Ascending aorta (tissue), 2 donors: ENCODE measurements at regions not wholly inside any gene's neighbourhood (a gene's known extent, or its start where the extent isn't known, plus 50 kb on each side); places are given as distances from the start of the nearest gene placed in this dataset.

ENCODE experiments used
- DNase-seq, 2 donors: peaks; one replicate each; pipeline ENCODE4 v3.0.0-alpha.2; 2019; ENCODE audit warnings: low spot score in 2 of 2
- H3K27ac ChIP-seq, 2 donors: fragments of 200-600 bp; sonication (generic); one replicate each; pipeline ENCODE4 v1.5.1; 2016 to 2017; ENCODE audit warnings: mild to moderate bottlenecking in 1 of 2
- H3K27me3 ChIP-seq: fragments of 200-600 bp; sonication (generic); one replicate; pipeline ENCODE4 v1.5.1; 2017
- H3K36me3 ChIP-seq, 2 donors: fragments of 200-600 bp; sonication (generic); one replicate each; pipeline ENCODE4 v1.5.1; 2016
- H3K4me1 ChIP-seq, 2 donors: fragments of 200-600 bp; sonication (generic); one replicate each; pipeline ENCODE4 v1.5.1; 2016 to 2017; ENCODE audit warnings: mild to moderate bottlenecking in 1 of 2
- H3K4me3 ChIP-seq, 2 donors: fragments of 200-600 bp; sonication (generic); one replicate each; pipeline ENCODE4 v1.5.1; 2016 to 2017; ENCODE audit warnings: mild to moderate bottlenecking in 1 of 2
- H3K9me3 ChIP-seq, 2 donors: fragments of 200-600 bp; sonication (generic); one replicate each; pipeline ENCODE4 v1.5.1; 2016
- CTCF ChIP-seq, 3 experiments: fragments of 200-600 bp in 2 of 3; fragments of 450-650 bp in 1 of 3; sonication (generic) in 2 of 3; IDR thresholded peaks; one replicate each; pipeline ENCODE4 v1.5.1; 2016 to 2019; ENCODE audit warnings: antibody characterized with exemption in 3 of 3, mild to moderate bottlenecking in 1 of 3, moderate library complexity in 1 of 3
- intact Hi-C: fragments of 100-400 bp; cut with DNase I; formaldehyde crosslinking; loops from one replicate; pipeline ENCODE4 v1.15.1; 2023

- intact Hi-C loops = no loop called here
- no peak overlapping the region for H3K4me3 ChIP-seq
These were observed 279.4 kb upstream of the WWC1 start for GRCh38 chr5:168012006-168012405.

GRCh38 chr5:168013546-168013945 is 277.9 kb upstream of the WWC1 start:
- intact Hi-C loops = no loop called here
- H3K36me3 ChIP-seq = no peaks in the 10 kb centered on the region
- H3K4me1 ChIP-seq = no peaks in the 10 kb centered on the region
- no peaks in the 10 kb centered on the region for H3K27me3 ChIP-seq
- DNase-seq = no peak
- no peak overlapping the region for H3K27ac ChIP-seq
- no peaks in the 10 kb centered on the region for H3K9me3 ChIP-seq
- no peak for TF ChIP-seq CTCF (IDR thresholded peaks at IDR 0.05)
- H3K4me3 ChIP-seq = no peak overlapping the region

More at GRCh38 chr5:168012006-168012405, 279.4 kb upstream of the WWC1 start:
- H3K36me3 ChIP-seq = no peaks in the 10 kb centered on the region
- no peak for TF ChIP-seq CTCF (IDR thresholded peaks at IDR 0.05)
- no peak overlapping the region for H3K27ac ChIP-seq
- no peak for DNase-seq
- no peaks in the 10 kb centered on the region for H3K27me3 ChIP-seq
- no peaks in the 10 kb centered on the region for H3K9me3 ChIP-seq
- no peaks in the 10 kb centered on the region for H3K4me1 ChIP-seq

- no peak overlapping the region for H3K27ac ChIP-seq
- no peak for TF ChIP-seq CTCF (IDR thresholded peaks at IDR 0.05)
These were observed 276.9 kb upstream of the WWC1 start for GRCh38 chr5:168014433-168015123.

GRCh38 chr5:168015506-168015905 is 275.9 kb upstream of the WWC1 start:
- Histone ChIP-seq H3K27ac (no peak overlapping the region), H3K36me3 (no peaks in the 10 kb centered on the region), H3K27me3 (no peaks in the 10 kb centered on the region), H3K4me3 (no peak overlapping the region), H3K4me1 (no peaks in the 10 kb centered on the region), H3K9me3 (no peaks in the 10 kb centered on the region)
- intact Hi-C loops = no loop called here
- no peak for DNase-seq
- no peak for TF ChIP-seq CTCF (IDR thresholded peaks at IDR 0.05)

More at GRCh38 chr5:168014433-168015123, 276.9 kb upstream of the WWC1 start:
- H3K27me3 ChIP-seq = no peaks in the 10 kb centered on the region
- DNase-seq = no peak
- H3K36me3 ChIP-seq = no peaks in the 10 kb centered on the region
- H3K4me1 ChIP-seq = no peaks in the 10 kb centered on the region
- intact Hi-C loops = no loop called here
- H3K9me3 ChIP-seq = no peaks in the 10 kb centered on the region
- H3K4me3 ChIP-seq = no peak overlapping the region

GRCh38 chr5:168017313-168017712 is 274.1 kb upstream of the WWC1 start:
- Histone ChIP-seq H3K4me1 (no peaks in the 10 kb centered on the region), H3K27me3 (no peaks in the 10 kb centered on the region), H3K36me3 (no peaks in the 10 kb centered on the region), H3K4me3 (no peak overlapping the region), H3K27ac (no peak overlapping the region), H3K9me3 (no peaks in the 10 kb centered on the region)
- DNase-seq = no peak
- intact Hi-C loops = no loop called here
- no peak for TF ChIP-seq CTCF (IDR thresholded peaks at IDR 0.05)

DNA sequence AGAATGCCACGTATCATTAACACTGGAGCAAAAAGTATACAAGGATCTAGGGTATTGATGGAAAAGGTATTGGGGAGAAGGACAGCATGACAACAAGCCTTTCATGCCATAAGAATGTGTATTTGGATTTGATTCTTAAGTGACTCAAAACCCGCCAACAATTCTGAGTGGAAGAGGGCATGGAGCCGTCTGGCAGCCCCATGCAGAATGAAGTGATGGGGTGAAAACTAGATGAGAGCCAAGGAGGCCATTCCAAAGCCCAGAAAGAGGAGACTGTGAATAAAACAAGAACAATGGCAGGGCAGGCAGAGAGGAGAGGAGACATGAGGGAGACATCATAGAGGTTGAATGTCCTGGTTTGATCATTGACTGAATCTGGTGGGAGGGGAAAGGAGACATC is 272.3 kb upstream of the WWC1 start:
- intact Hi-C loops = no loop called here
- Histone ChIP-seq H3K27ac (no peak overlapping the region), H3K4me3 (no peak overlapping the region), H3K36me3 (no peaks in the 10 kb centered on the region), H3K9me3 (no peaks in the 10 kb centered on the region), H3K4me1 (no peaks in the 10 kb centered on the region), H3K27me3 (no peaks in the 10 kb centered on the region)
- DNase-seq = no peak
- TF ChIP-seq CTCF (IDR thresholded peaks at IDR 0.05) = no peak
